ENCODE measurements at regions not wholly inside any gene's neighbourhood (a gene's known extent, or its start where the extent isn't known, plus 50 kb on each side); places are given as distances from the start of the nearest gene placed in this dataset.

DNA sequence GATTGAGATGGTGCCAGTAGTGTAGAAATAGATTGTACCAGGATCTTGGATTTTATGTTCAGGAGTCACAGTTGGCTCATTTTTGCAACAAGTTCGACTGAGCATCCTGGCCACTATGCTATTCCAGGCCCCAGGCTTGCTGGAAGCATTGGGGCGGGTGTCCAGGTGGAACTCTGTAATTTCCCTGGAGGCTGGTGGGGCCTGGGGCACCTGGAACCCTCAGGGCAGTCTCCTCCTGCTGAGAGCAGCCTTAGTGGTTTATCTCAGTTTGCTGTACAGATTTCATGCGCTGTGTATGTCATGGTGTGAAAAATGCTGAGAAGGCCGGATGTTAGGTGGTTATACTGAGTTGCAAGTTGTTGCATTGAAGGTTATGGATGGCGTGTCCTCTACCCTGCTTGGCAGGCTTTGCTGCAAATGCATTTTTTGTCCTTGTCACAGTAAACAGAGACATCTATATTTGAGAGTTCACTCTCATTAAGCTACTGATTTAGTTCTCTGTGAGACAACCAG lies 135.1 kb upstream of the MYLIP start:
- DNase-seq: peak; percentile 24

DNA sequence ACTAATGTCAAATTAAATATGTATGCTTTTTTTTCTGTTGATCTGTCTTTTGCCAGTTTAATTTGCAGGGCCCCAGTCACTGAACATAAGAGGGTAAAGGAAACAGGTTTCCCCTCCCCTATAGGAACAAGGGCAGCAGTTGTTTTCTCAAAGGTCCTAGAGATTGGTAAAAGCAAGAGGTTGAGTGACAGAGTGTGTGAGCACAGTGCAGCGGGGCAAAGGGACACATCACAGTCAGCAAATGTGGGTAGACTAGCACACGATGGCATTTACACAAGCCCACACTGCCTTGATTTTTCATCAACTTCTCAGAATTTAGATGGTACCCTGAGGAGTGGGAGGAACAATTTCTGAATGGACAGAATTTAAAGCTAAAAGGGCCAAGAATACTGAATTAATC lies 138.7 kb upstream of the MYLIP start:
- no peak for DNase-seq

DNA sequence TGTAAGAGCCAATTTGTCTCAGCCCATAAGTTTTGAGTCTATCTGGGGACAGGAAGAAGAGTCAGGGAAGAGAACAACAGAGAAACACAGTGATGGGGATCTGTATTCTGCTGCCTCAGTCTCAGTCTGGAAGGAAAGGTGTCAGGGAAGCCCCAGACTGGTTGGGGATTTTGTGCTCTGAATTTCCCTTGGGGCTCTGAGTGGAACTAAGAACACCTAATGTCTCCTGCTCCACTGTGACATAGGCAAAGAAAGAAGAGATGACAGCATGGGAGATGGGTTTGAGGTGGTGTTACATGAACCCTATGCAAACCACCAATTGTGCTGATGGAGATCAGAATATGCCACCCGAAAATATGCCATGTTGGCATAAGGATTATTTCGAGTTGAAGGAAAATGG lies 139.5 kb upstream of the MYLIP start:
- DNase-seq: no peak

DNA sequence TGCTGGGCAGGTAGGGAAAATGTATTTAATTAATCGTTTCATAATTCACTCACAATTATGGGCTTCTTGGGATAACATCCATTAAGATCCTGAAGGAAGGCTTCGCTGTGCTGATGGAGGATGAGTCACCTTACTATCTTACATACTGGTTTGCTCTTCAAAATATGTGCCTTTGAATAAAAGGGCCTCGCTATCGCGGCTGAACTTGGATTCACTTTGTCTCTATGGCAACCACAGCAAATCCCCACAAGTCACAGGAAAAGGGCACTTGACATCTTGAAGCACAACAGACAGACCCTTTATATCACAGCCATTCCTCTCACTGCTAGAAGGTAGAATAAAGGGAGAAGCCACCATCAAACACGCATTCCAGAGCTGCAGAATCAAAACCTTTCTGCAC lies 141.3 kb upstream of the MYLIP start:
- DNase-seq: no peak

DNA sequence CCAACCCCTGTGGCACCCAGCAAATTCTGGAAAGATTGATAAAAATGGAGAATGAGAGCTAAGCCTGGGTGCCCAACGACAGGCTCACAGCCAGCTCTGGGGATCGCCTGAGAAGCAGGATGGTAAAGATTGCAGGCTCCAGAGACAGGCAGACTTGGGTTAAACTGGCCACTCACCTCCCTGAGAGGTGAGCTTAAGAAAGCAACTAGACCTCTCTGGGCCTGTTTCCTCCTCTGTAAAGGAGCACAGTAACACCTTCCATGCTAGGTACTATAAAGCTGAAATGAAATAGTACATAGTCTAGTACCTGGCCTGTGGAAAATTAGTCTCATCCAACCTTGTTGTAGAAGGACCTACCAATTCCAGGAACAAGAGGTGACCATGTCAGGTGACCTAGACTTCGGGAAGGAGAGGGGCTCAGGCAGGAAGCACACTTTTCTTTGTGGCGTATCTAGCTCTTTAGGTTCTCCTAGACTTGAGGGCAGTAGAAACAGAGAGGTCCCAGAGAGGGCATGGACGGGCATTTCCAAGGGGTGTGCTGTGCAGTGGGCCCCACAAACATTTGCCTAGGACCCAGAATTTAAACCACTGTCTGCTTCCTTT lies 142.8 kb upstream of the MYLIP start:
- DNase-seq: no peak

DNA sequence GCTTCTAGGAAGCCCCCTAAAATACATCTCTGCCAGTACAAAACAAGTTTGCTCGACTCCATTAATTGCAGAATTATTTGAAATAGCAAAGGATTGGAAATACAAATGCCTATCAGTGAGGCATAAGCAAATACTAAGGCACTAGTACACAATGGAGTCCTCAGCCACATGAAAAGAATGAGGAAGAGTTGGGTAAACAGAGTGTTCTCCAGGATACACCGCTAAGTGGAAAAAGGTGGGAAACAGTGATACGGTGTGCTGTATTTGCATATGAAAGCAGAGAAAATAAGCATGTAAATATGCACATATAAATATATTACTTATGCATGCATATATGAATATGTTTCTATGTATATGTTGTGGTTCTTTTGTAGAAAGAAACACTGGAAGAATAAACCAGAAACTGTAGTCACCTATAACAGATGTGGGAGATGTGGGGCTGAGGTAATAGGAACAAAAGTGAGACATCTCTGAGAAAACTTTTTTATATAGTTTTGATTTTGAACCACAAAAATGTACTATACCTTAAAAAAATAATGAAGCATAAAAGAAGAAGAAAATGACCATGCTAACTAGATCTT lies 143.4 kb upstream of the MYLIP start:
- no peak for DNase-seq

DNA sequence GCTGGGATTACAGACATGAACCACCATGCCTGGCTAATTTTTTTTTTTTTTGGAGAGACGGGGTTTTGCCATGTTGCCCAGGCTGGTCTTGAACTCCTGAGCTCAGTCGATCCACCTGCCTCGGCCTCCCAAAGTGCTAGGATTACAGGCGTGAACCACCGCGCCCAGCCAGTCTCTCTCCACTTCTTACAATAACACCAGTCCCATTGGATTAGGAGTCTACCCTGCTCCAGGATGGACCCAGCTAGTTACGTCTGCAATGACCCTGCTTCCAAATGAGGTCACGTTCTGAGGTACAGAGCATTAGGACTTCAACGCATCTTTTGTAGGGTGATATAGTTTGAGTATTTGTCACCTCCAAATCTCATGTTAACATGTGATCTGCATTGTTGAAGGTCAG lies 146.9 kb upstream of the MYLIP start:
- DNase-seq: no peak

DNA sequence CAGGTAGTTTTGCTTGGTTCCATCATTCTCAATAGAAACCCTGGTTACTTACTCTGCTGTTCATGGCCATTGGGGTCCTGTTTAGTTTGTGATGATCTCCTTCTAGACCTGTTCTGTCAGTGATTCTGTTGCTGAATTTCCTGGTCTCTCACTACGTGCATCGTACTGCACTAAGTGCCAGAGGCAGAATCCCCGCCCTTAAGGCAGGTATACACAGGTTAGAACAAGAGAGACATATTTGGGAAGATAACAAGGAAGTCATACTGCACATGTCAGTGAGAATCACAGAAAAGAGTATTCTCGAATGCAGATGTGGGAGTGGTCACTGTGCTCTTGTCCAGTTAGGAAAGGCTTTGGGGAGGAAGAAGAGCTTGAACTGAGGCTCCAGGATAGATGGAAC lies 148.1 kb upstream of the MYLIP start:
- no peak for DNase-seq

DNA sequence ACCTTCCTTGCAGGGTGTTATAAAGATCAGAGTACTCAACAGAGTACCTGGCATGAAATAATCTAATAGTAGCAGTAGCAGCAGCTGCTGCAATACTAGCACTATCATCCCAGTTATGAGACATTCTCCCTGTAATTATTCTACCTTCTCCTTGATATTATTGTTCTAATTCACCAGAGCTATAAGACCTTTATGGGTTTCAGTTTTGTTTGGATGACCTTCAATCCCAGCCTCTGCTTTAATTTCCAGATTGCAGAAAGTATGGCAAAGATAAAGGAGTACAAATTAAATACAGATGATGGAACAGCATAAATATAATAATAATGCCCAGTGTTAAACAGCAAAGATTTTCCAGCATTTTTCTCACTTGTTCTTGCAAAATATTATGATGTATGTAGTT lies 150.5 kb upstream of the MYLIP start:
- DNase-seq: no peak

DNA sequence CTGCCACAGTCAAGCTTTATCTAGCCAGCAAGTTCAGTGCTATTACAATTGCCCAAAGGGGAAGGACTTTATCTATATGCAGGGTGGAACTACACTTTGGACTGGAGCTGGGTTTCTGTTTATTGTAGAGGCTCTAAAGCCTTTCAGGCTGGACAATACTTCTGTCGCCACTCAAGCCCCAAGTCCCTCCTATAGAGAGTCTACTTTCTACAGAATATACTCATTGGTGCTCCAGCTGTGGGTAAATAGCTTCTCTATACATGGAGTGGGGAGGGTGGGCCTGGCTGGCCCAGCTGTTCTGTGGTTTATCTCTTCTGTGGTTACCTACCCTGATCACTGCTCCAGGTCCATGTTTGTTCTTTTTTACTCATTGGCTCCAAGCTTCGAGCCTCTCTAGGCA lies 151.8 kb upstream of the MYLIP start:
- DNase-seq: no peak

DNA sequence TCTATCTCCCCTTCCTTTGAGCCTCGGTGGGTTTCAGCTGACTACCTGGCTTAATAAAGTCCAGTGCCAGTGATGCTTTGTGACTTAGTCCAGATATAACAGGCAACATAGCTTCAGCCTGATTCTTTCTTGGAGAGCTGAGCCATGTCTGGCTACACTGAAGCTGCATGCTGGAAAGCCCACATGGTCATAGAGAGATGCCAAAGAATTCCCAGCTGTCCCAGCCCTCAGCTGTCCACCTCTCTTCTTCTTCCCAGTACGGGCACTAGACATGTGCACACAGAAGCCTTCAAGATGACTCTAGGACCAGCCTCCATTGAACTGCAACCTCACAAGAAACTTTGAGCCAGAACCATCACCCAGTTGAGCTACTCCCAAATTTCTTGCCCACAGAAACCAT lies 154.1 kb upstream of the MYLIP start:
- no peak for DNase-seq

DNA sequence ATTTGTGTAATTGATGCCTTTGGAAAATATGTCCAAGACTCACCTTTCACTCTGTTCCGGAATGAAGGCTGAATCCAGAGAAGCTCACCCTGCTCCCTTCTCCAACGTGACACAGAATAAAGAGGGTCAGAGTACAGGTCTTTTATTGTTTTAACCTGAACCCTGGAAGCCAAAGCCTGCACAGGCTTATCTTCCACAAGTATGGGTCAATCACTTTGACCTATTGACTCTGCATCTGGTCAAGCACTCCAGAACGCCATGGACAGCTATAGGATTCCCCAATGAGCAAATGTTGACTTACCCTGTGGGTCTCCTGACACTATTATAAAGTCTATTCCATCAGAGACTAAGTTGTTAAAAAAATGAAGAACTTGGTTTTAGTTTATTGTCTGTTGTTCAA lies 158.4 kb upstream of the MYLIP start:
- no peak for DNase-seq

DNA sequence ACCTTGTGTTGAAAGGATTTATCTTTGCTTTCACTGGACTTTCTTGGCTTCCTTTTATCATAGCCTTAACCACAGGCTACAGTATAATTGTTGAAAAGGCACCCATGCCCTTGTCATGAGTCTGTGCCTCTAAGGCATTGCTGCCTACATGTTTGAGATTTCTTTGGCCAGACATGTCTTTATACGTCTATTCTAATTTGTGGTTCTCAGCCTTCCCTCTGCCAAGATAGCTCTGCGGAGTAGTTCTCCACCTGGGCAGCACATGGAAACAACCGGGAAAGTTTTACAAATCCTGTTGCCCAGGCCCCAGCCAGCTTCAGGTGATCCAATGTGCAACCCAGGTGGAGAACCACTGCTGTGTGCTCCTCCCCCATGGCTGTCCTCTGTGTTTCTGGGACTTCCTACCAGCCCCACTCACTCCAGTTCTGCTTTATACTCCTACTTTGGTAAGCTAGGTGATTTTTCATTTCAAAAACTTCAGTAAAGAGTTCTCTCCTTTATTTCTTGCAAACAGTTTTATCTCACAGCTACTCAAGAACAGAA lies 159.6 kb upstream of the MYLIP start:
- DNase-seq: no peak

DNA sequence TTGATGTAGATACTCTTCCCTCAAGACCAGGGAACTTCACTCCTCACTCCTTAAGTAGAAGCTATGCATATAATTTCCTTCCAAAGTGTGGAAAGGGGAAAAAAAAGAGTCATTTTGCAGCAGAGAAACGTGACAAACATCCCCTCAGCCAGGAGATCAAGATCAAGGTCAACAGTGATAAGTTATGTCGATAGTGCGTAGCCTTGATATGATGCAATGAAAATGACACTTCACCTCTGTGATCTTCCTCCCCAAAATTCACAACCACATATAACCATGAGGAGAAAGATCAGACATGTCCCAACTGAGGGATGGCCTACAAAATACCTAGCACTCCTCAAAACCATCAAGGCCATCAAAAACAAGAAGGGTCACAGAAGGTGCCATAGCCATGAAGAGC lies 160.4 kb upstream of the MYLIP start:
- DNase-seq: no peak

DNA sequence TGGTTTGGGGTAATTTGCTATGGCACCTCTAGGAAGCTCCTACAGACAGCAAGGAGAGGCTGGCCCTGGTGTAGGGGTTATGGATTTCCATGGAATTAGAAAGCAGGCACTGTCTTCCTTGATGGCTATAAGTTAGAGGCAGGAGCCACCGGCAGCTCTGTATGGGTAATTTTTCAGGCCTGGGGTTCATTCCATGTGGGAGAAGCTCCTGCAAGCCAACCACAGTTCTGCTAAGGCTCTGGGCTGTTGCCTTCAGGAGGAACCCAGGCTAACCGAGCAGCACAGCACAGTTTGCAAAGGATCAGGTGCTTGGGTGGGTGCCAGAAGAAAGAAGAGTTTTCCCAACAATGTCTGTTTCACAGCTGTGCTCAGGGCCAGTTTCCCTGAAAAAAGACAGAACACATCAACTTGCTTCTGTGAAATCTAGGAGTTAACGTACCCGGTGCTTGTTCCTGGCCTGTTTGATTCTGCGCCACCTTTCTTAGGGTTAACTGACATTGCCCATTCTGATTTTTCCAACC lies 162.8 kb upstream of the MYLIP start:
- no peak for DNase-seq

DNA sequence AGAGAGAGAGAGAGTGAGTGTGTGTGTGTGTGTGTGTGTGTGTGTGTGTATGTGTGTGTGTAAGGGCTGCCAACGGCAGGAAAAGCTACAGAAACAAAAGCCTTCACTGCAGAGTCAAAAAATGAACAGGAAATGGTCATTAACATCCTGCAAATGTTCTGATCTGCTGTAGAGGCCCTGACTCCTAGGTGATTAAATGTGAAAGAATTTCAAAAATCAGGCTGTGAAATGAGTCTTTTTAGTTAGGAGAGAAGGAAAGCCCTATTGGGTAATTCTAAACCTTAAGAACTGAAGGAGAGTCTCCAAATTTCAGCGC lies 166.5 kb upstream of the MYLIP start:
- no peak for DNase-seq

DNA sequence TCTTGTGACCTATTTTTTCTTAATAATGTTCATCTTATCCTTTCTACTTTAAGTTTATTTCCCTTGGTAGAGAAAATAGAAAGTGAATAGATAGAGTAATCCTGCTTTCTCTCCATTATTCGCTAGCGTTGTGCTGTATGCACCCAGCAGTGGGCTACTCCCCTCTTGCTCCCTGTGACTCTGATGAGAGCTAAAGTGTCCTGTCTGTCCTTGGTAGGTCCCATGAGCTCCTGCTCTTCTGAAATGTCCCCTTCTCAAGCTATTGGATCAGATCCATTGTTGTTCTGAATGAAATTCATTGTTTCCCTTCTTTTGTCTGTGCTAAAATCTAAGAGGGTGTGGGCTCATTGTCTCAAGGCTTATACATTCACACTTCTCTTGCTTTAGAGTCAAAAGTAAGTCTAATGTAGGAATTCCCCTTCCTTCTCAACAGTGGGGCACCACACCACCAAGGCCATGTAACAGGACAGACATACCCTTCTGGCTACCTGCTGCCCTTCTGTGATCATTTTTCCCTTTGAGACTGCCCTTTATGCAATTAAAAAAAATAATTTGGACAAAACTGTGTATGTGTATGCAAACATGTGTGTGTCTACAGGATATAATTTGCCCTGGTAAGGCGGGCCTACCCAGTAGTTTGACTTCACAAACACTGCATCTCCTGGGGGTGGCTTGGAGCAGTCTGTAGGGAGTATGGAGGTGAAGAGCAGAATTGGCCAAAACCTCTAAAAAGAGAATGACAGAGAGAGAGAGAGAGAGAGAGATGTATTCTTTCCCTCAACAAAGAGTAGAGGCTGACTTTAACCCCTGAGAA lies 167.0 kb upstream of the MYLIP start:
- DNase-seq: no peak

DNA sequence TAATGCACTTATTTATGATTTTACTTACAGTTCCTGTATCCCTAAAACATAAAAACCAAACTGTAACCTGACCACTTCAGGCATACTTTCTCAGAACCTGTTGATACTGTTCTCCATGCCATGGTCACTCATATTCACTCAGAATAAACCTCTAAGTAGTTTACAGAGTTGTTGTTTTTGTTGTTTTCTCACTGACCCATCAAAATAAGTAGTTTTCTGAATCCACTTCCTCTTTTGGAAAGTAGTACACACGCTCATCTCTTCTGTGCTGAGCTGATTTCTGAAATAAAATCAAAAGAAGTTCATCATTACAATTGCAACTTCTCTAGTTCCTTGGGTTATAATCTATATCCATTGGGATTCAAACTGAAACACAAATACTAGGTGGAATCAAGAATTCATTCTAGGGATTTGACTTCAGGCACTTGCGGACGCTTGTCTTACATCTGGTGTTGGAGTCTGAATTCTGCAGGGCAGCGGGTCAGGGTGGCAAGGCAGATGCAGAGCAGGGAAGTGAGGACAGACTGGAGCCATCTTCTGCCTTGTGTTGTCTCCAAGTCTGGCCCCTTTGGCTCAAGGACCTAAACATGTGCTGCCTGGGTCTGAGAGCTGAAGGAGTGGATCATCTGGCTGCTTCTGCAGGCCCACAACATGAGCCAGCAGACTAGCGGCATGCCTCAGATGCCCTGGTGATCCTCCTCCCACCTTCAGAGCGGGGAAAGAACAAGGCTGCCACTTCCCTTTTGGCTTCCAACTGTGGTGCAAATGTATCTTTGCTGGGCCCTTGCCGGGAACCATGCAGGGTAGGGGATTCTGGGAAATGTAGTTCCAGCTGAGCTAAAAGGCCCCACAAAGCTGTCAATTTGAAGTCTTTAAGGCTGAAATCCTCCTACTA lies 167.9 kb upstream of the MYLIP start:
- DNase-seq: no peak

DNA sequence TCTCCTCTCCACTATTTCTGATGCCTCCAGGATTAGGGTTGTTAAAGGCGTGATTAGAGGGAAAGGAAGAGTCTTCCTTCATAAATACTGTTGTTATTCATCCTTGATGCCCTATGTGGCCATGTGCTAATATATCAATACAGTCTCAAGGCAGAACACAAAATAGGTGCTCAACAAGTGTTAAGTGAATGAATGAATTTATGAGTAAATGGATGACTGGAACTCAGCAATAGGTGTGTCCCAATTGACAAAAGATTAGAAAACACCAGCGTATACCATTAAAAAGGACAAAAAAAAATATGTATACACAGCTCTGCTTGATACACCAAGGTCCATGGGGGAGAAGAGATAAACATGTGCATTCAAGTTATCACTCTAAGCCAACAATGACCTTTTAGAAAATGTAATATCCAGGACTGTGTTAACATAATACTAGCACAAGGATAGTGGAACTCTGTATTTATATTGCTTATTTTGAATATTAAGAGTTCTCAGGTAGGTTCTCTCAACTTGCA lies 171.2 kb upstream of the MYLIP start:
- no peak for DNase-seq

DNA sequence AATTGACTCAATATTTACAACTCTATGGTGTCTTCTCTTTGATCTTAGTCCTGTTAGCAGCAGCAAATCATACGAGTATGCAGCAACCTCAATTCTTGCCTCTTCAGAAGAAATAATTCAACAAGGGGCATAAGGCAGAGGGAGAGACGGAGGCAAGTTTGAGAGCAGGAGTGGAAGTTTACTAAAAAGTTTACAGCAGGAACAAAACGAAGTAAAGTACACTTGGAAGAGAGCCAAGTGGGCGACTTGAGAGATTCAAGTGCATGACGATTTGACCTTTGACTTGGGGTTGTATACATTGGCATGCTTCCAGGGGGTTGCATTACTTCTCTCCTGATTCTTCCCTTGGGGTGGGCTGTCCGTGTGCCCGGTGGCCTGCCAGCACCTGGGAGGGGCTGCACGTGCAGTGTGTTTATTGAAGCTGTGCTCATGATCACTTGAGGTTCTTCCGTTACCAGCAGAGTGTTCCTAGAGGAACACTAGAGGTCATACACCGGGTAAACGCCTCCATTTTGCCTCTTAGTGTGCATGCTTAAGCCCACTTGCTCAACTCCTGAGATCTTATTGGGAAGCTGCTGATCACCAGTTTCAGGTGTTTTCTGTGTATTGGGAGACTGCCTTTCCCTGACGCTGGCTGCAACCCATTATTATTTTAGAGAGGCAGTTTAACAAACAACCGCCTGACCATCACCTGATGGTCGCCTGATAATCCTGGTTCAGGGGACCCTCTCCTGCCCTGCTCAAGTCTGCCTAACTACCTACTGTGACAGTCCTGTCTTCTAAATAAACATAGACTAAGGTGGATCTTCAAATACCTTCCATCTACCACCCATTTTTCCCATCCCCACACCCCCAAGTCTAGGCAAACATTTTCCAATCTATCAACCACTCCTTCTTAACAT lies 172.4 kb upstream of the MYLIP start:
- DNase-seq: no peak

DNA sequence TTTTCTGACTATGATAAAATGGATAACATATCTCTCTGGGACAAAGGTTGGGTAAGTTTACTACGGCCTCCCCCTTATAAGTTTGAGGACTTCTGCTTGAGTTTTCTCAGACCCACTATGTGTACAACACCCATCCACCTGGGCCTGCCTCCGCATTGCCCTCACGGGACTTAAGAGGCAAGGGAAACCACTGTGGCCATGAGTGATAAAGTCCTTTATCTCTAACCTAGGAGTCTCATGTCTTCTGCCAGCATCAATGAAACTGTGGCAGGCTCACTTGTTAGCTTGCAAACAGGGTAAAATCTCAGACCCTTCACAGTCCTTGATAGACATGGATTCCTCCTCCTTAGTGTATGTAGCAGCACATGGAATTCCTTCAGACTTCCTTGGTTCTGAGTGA lies 173.4 kb upstream of the MYLIP start:
- DNase-seq: no peak

Data from CD4-positive, alpha-beta T cell treated with Interleukin-10 for 1 hour (primary cell).